ENCODE measurements at regions not wholly inside any gene's neighbourhood (a gene's known extent, or its start where the extent isn't known, plus 50 kb on each side); places are given as distances from the start of the nearest gene placed in this dataset.
"Not testable (repeated sequence)": the region's sequence is repeated elsewhere in the genome, so short reads cannot be mapped to it uniquely, and the experiment has no call there.

GRCh38 chr11:91624021-91624420 is 600.6 kb upstream of the FAT3 start:
- no peak for DNase-seq

GRCh38 chr11:91608677-91609076 is 615.9 kb upstream of the FAT3 start:
- DNase-seq, result no peak

- no peak for DNase-seq
Observed at GRCh38 chr11:91596111-91596510, 628.5 kb upstream of the FAT3 start.

GRCh38 chr11:91591021-91591420 is 633.6 kb upstream of the FAT3 start:
- DNase-seq, result no peak

- no peak for DNase-seq
Observed at GRCh38 chr11:91587131-91587530, 637.5 kb upstream of the FAT3 start.

GRCh38 chr11:91585035-91585801 is 639.4 kb upstream of the FAT3 start:
- DNase-seq, result no peak

GRCh38 chr11:91563176-91563575 is 661.4 kb upstream of the FAT3 start:
- no peak for DNase-seq

- no peak for DNase-seq
Observed at GRCh38 chr11:91560434-91560833, 664.2 kb upstream of the FAT3 start.

- DNase-seq, result no peak
Observed at GRCh38 chr11:91538065-91538464, 686.6 kb upstream of the FAT3 start.

GRCh38 chr11:91536366-91536765 is 688.3 kb upstream of the FAT3 start:
- DNase-seq, result no peak

- no peak for DNase-seq
Observed at GRCh38 chr11:91528965-91529364, 695.7 kb upstream of the FAT3 start.

GRCh38 chr11:91527380-91528030 is 697.1 kb upstream of the FAT3 start:
- no peak for DNase-seq

GRCh38 chr11:91513734-91514133 is 710.9 kb upstream of the FAT3 start:
- DNase-seq, result no peak

- DNase-seq, result no peak
Observed at GRCh38 chr11:91497847-91498246, 726.8 kb upstream of the FAT3 start.

- DNase-seq, result no peak
Observed at GRCh38 chr11:91495837-91496236, 728.8 kb upstream of the FAT3 start.

- no peak for DNase-seq
Observed at GRCh38 chr11:91489989-91490388, 734.6 kb upstream of the FAT3 start.

- not testable (repeated sequence) for DNase-seq
Observed at GRCh38 chr11:91483956-91484355, 740.7 kb upstream of the FAT3 start.

GRCh38 chr11:91481875-91482274 is 742.7 kb upstream of the FAT3 start:
- not testable (repeated sequence) for DNase-seq

GRCh38 chr11:91470656-91471055 is 754.0 kb upstream of the FAT3 start:
- no peak for DNase-seq

- no peak for DNase-seq
Observed at GRCh38 chr11:91459840-91460239, 764.8 kb upstream of the FAT3 start.

- DNase-seq, result no peak
Observed at GRCh38 chr11:91446267-91446666, 778.4 kb upstream of the FAT3 start.

- DNase-seq, result peak; percentile 50 to 82
Observed at GRCh38 chr11:91435694-91436395, 788.8 kb upstream of the FAT3 start.

- DNase-seq, result no peak
Observed at GRCh38 chr11:91433284-91434010, 791.2 kb upstream of the FAT3 start.
